ENCODE measurements at regions not wholly inside any gene's neighbourhood (a gene's known extent, or its start where the extent isn't known, plus 50 kb on each side); places are given as distances from the start of the nearest gene placed in this dataset.

DNA sequence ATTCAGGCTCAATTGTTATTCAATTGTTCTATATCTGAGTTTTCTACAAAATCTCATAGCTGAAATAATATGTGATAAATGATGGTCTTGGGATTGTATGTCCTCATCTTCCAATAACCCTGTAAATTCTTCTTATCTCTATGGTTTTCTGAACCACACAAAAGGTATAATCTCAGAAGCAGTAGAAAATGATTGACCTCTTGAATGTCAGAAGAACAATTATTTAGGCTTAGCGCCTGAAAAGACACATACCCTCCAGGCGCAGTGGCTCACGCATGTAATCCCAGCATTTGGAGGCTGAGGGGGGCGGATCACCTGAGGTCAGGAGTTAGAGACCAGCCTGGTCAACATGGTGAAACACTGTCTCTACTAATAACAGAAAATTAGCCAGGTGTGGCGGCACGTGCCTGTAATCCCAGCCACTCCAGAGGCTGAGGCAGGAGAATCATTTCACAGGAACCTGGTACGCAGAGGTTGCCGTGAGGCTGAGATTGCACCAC, 288.0 kb upstream of the TBC1D5 start:
- TF ChIP-seq, protein P1, sequence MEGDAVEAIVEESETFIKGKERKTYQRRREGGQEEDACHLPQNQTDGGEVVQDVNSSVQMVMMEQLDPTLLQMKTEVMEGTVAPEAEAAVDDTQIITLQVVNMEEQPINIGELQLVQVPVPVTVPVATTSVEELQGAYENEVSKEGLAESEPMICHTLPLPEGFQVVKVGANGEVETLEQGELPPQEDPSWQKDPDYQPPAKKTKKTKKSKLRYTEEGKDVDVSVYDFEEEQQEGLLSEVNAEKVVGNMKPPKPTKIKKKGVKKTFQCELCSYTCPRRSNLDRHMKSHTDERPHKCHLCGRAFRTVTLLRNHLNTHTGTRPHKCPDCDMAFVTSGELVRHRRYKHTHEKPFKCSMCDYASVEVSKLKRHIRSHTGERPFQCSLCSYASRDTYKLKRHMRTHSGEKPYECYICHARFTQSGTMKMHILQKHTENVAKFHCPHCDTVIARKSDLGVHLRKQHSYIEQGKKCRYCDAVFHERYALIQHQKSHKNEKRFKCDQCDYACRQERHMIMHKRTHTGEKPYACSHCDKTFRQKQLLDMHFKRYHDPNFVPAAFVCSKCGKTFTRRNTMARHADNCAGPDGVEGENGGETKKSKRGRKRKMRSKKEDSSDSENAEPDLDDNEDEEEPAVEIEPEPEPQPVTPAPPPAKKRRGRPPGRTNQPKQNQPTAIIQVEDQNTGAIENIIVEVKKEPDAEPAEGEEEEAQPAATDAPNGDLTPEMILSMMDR (IDR thresholded peaks at IDR 0.05; ENCODE audit: low read depth, low read length): no peak
- H3K4me3 ChIP-seq (ENCODE audit: low read depth, low read length): no peak overlapping the region

DNA sequence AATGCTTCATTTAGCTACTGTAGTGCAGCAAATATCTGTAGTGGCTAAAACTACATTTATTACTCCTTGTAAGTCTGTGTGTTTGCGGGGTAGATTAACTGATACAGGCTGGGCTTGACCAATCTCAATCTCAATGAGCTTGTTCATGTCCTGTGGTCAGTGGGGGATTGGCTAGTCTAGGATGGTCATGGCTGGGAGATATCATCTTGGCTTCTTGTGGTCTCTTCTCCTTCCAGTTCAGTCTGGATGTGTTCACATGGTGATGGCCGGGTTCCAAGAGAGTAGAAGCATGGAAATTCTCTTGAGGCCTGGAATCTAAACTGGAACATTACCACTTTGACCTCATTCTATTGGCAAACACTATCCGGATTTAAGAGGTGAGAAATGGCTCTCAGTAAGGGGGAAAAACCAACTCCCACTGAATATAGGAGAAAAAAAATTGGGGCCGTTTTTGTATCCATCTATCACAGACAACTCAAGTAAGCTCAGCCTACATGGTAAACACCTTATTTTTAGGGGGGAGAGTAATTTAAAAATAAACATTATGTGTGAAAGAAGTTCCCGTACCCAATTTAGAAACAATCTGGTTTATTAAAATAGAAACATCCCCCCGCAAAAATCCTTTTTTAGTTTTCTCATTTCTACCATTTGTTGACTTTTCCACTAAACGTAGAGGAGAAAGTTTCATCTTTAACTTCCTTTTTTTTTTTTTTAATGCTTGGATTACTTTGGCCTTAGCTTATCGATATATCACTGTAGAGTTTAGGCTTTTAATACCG, 284.9 kb upstream of the TBC1D5 start:
- TF ChIP-seq, protein P1 (IDR thresholded peaks at IDR 0.05; ENCODE audit: low read depth, low read length): no peak
- H3K4me3 ChIP-seq (ENCODE audit: low read depth, low read length): no peak overlapping the region

DNA sequence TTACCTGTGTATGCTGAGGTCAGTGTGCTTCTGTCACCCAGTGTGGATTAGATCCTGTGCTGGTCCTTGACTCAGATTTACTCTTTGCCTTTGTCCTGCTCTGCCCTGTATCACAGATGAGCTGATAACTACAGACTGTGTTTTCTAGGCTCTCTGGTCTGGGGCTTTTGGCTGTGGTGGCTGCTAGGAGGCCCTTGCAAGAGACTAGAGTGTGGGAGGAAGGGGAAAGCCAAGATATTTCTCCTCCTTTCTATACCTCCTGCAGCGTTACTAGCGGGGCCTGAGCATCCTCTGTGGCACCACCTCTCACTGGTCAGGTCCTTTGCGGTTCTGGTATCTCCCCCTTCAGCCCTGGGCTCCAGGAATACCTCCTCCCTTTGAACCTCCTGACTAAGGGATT, 282.3 kb upstream of the TBC1D5 start:
- H3K4me3 ChIP-seq (ENCODE audit: low read depth, low read length): no peak overlapping the region
- TF ChIP-seq, protein P1 (IDR thresholded peaks at IDR 0.05; ENCODE audit: low read depth, low read length): no peak

DNA sequence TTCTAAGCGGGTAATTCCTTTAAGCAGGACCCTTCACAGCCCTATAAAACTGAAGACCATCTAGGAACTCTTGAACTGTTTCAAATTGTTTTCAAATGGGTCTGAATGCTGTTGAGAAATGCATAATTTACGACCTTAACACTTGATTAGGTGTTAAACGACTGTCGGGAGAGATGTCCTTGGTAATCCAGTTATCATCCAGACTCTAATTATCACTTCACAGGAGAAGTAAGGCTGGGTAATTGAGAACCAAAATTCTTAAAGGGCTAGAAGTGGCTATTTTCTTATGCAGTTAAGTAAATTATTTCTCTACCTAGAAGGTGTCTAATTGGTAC, 276.7 kb upstream of the TBC1D5 start:
- no peak overlapping the region for H3K4me3 ChIP-seq (ENCODE audit: low read depth, low read length)
- TF ChIP-seq, protein P1 (IDR thresholded peaks at IDR 0.05; ENCODE audit: low read depth, low read length): no peak

DNA sequence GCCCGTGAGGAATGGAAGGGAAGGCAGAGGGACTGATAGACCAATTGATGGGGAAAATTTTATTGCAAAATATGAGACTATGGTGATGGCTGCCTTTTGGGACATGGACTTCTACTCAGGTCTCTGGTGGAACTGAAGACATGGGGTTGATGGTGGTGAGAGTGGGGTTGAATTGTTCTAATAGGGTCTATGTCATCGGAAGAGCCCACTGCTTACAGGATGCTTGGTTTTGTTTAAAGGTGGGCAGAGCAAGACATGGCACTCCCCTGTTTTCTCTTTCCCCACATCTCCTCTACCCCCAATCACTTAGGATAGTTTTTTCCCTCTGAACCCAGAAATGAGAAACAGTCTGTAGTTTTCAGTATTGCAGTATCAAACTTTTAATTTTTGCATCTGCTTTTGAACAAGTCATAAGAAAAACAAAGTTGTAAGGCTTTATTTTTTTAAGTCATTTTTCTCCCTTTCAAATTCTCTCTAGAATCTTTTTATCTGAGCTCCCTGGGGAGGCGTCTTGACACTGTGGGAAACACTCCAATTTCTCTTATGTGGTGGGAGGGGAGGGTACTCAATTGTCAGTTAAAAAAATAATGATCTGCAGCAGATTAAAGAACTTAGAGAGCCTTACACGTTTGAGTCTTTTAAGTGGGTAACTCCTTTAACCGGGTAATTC, 276.2 kb upstream of the TBC1D5 start:
- TF ChIP-seq, protein P1 (IDR thresholded peaks at IDR 0.05; ENCODE audit: low read depth, low read length): no peak

DNA sequence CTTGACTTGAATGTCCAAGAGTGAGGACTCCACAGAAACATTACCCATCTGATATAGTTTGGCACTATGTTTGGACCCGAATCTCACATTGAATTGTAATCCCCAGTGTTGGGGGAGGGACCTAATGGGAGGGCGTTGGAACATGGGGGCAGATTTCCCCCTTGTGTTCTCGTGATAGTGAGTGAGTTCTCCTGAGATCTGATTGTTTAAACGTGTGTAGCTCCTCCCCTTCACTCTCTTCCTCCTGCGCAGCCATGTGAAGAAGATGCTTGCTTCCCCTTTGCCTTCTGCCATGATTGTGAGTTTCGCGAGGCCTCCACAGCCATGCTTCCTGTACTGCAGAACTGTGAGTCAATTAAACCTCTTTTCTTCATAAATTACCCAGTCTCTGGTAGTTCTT, 273.9 kb upstream of the TBC1D5 start:
- TF ChIP-seq, protein P1 (IDR thresholded peaks at IDR 0.05; ENCODE audit: low read depth, low read length): no peak
- H3K4me3 ChIP-seq (ENCODE audit: low read depth, low read length): no peak overlapping the region

More for the DNA sequence above, 276.2 kb upstream of the TBC1D5 start:
- no peak overlapping the region for H3K4me3 ChIP-seq (ENCODE audit: low read depth, low read length)

DNA sequence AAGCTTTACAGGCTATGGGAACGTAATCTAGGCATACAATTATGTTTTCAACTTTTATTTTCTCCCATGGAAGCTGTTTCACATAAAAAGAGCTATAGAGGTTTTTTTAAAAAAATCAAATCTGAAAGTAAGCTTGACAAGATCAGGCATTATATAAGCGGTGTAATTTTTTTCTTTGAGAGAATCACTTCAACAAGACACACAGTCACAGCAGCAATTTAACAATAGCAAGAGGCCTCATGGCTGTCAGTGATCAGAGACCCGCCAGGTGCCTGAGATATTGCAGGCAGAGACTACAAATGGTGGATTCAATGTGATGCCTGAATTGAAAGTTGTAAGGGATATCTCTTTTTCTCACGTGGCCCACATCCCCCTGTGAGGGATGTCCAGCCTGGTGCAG, 270.5 kb upstream of the TBC1D5 start:
- no peak overlapping the region for H3K4me3 ChIP-seq (ENCODE audit: low read depth, low read length)
- TF ChIP-seq, protein P1 (IDR thresholded peaks at IDR 0.05; ENCODE audit: low read depth, low read length): no peak

Measured in WI38 (cell line).